HL-60 (cell line): ENCODE measurements at regions not wholly inside any gene's neighbourhood (a gene's known extent, or its start where the extent isn't known, plus 50 kb on each side); places are given as distances from the start of the nearest gene placed in this dataset.

Source experiments
- GABPA ChIP-seq: IDR thresholded peaks from 2 replicates; pipeline ENCODE4 v1.6.1; 2012; ENCODE audit warnings: low read depth
- POLR2AphosphoS5 ChIP-seq: IDR thresholded peaks from 2 replicates; pipeline ENCODE4 v1.6.1; 2012; ENCODE audit warnings: low read depth
- TF ChIP-seq, protein P1 (sequence below): IDR thresholded peaks from one replicate; pipeline ENCODE4 v1.5.1; 2011; ENCODE audit warnings: low read length, control low read depth, inconsistent platforms; ENCODE audit not compliant: insufficient read depth

DNA sequence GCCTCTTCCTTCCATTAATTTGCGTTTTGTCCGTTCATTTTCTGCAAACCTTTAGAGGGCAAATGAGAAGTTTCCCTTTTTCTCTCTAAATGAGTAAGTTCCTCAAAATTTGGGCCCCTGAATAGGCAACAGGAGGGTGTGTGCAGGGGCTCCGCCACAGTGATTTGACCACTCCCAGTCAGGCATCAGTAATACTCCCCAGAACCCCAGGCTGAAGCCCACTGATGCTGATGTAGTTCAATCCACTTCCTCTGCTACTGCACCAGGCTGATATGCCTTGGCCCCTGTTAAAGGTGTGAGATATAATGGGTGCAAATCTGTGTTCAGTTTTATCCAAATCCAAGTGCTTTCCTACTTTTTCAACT lies 1150.0 kb downstream of the RPIA start:
- TF ChIP-seq, protein P1, sequence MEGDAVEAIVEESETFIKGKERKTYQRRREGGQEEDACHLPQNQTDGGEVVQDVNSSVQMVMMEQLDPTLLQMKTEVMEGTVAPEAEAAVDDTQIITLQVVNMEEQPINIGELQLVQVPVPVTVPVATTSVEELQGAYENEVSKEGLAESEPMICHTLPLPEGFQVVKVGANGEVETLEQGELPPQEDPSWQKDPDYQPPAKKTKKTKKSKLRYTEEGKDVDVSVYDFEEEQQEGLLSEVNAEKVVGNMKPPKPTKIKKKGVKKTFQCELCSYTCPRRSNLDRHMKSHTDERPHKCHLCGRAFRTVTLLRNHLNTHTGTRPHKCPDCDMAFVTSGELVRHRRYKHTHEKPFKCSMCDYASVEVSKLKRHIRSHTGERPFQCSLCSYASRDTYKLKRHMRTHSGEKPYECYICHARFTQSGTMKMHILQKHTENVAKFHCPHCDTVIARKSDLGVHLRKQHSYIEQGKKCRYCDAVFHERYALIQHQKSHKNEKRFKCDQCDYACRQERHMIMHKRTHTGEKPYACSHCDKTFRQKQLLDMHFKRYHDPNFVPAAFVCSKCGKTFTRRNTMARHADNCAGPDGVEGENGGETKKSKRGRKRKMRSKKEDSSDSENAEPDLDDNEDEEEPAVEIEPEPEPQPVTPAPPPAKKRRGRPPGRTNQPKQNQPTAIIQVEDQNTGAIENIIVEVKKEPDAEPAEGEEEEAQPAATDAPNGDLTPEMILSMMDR, result no peak
- TF ChIP-seq POLR2AphosphoS5 (no peak), GABPA (no peak)
